H1 (cell line): ENCODE measurements at regions not wholly inside any gene's neighbourhood (a gene's known extent, or its start where the extent isn't known, plus 50 kb on each side); places are given as distances from the start of the nearest gene placed in this dataset.

Experiments
- EP300 ChIP-seq, 2 experiments: IDR thresholded peaks; 1 replicate in 1 of 2; 2 replicates in 1 of 2; pipeline ENCODE4 v1.6.1; 2011 to 2012; ENCODE audit warnings: low read depth in 2 of 2, low read length in 2 of 2, mild to moderate bottlenecking in 2 of 2, borderline replicate concordance in 1 of 2, inconsistent platforms in 1 of 2, moderate library complexity in 1 of 2
- HDAC6 ChIP-seq: IDR thresholded peaks from one replicate; pipeline ENCODE4 v1.7.1; 2012; ENCODE audit warnings: low read depth, mild to moderate bottlenecking, inconsistent platforms, low read length, moderate library complexity
- JUN ChIP-seq: IDR thresholded peaks from 2 replicates; pipeline ENCODE4 v1.6.1; 2011; ENCODE audit warnings: low read depth, mild to moderate bottlenecking, improper control_type of control experiment, low read length
- JUND ChIP-seq: IDR thresholded peaks from 2 replicates; pipeline ENCODE4 v1.6.1; 2011; ENCODE audit warnings: mild to moderate bottlenecking, improper control_type of control experiment, low read length
- NRF1 ChIP-seq: IDR thresholded peaks from 2 replicates; pipeline ENCODE4 v1.6.1; 2011; ENCODE audit warnings: mild to moderate bottlenecking, low read depth, low read length, improper control_type of control experiment
- POLR2A ChIP-seq, 2 experiments: IDR thresholded peaks; 1 replicate in 1 of 2; 2 replicates in 1 of 2; pipeline ENCODE4 v1.6.1; 2011; ENCODE audit warnings: low read depth in 2 of 2, low read length in 2 of 2, mild to moderate bottlenecking in 2 of 2; ENCODE audit errors: control extremely low read depth in 1 of 2
- POLR2AphosphoS5 ChIP-seq: IDR thresholded peaks from 2 replicates; pipeline ENCODE4 v1.6.1; 2011; ENCODE audit warnings: low read depth, low read length
- RAD21 ChIP-seq, 2 experiments: IDR thresholded peaks in 1 of 2; conservative IDR thresholded peaks in 1 of 2; 2 replicates each; pipeline ENCODE4 v1.6.1; 2011; ENCODE audit warnings: low read depth in 2 of 2, low read length in 2 of 2, improper control_type of control experiment in 1 of 2, inconsistent platforms in 1 of 2, mild to moderate bottlenecking in 1 of 2, moderate library complexity in 1 of 2
- SIN3A ChIP-seq, 2 experiments: IDR thresholded peaks in 1 of 2; conservative IDR thresholded peaks in 1 of 2; 2 replicates each; pipeline ENCODE4 v1.6.1; 2011 to 2012; ENCODE audit warnings: low read length in 2 of 2, improper control_type of control experiment in 1 of 2, low read depth in 1 of 2, mild to moderate bottlenecking in 1 of 2
- TAF1 ChIP-seq: IDR thresholded peaks from 2 replicates; pipeline ENCODE4 v1.6.1; 2011; ENCODE audit warnings: mild to moderate bottlenecking, low read depth, low read length
- TBP ChIP-seq: IDR thresholded peaks from 2 replicates; pipeline ENCODE4 v1.6.1; 2011; ENCODE audit warnings: low read depth, low read length, improper control_type of control experiment
- YY1 ChIP-seq: IDR thresholded peaks from 2 replicates; pipeline ENCODE4 v1.6.1; 2011; ENCODE audit warnings: low read depth, mild to moderate bottlenecking, low read length
- ZNF274 ChIP-seq: IDR thresholded peaks from 2 replicates; pipeline ENCODE4 v1.7.0; 2012; ENCODE audit warnings: low read length, borderline replicate concordance; ENCODE audit errors: extremely low read depth
- TF ChIP-seq, protein P1 (sequence below), 3 experiments: IDR thresholded peaks; 1 replicate in 2 of 3; 2 replicates in 1 of 3; pipeline versions ENCODE4 v1.5.1 to v1.6.1; 2011; ENCODE audit warnings: low read length in 3 of 3, mild to moderate bottlenecking in 3 of 3, inconsistent platforms in 2 of 3, low read depth in 1 of 3, moderate library complexity in 1 of 3; ENCODE audit not compliant: insufficient read depth in 1 of 3; ENCODE audit errors: control extremely low read depth in 1 of 3

DNA sequence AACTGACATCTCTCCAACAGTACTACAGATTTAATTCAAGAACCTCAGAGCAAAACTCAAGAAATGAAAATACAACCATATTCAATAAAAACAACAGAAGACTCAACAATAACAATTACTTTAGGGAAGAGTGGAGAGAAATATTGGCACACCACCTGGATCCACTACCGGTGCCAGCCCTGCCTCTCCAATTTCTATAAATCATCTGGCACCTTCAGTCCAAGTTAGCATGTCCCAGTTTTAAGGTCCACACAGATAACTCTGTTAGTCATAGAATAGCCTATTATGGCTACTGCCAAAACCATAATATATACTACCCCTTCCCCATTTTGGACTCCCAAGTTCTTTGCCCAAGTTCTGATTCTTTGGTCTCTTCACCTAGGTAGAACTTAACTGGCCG, 69.9 kb upstream of the PSMA6 start:
- TF ChIP-seq POLR2AphosphoS5 (no peak), TBP (no peak), HDAC6 (no peak), SIN3A (conservative IDR thresholded peaks at IDR 0.05 in 1 of 2, IDR thresholded peaks at IDR 0.05 in 1 of 2; ENCODE audit: low read depth in 1 of 2, low read length in 2 of 2) (no peak), EP300 (IDR thresholded peaks at IDR 0.05; ENCODE audit: borderline replicate concordance in 1 of 2, low read depth in 2 of 2, low read length in 2 of 2) (no peak), JUN (no peak), YY1 (no peak), RAD21 (IDR thresholded peaks at IDR 0.05 in 1 of 2, conservative IDR thresholded peaks at IDR 0.05 in 1 of 2; ENCODE audit: low read depth in 2 of 2, low read length in 2 of 2) (no peak), ZNF274 (no peak), POLR2A (IDR thresholded peaks at IDR 0.05; ENCODE audit: control extremely low read depth in 1 of 2, low read depth in 2 of 2, low read length in 2 of 2) (no peak), TAF1 (no peak), NRF1 (no peak), JUND (no peak)
- TF ChIP-seq, protein P1, sequence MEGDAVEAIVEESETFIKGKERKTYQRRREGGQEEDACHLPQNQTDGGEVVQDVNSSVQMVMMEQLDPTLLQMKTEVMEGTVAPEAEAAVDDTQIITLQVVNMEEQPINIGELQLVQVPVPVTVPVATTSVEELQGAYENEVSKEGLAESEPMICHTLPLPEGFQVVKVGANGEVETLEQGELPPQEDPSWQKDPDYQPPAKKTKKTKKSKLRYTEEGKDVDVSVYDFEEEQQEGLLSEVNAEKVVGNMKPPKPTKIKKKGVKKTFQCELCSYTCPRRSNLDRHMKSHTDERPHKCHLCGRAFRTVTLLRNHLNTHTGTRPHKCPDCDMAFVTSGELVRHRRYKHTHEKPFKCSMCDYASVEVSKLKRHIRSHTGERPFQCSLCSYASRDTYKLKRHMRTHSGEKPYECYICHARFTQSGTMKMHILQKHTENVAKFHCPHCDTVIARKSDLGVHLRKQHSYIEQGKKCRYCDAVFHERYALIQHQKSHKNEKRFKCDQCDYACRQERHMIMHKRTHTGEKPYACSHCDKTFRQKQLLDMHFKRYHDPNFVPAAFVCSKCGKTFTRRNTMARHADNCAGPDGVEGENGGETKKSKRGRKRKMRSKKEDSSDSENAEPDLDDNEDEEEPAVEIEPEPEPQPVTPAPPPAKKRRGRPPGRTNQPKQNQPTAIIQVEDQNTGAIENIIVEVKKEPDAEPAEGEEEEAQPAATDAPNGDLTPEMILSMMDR (IDR thresholded peaks at IDR 0.05; ENCODE audit: control extremely low read depth in 1 of 3, insufficient read depth in 1 of 3, low read depth in 1 of 3, low read length in 3 of 3) = no peak
